Stimulated activated CD4-positive, alpha-beta T cell treated with anti-CD3 and anti-CD28 coated beads, TNF-alpha, amount 100 ng/mL, for 24 hours (primary cell): ENCODE measurements at regions not wholly inside any gene's neighbourhood (a gene's known extent, or its start where the extent isn't known, plus 50 kb on each side); places are given as distances from the start of the nearest gene placed in this dataset.
"Not testable (repeated sequence)": the region's sequence is repeated elsewhere in the genome, so short reads cannot be mapped to it uniquely, and the experiment has no call there.

Source experiments
- DNase-seq, 3 experiments: peaks; one replicate each; pipeline ENCODE4 v3.0.0-alpha.2; 2020; ENCODE audit warnings: low read depth in 3 of 3

DNA sequence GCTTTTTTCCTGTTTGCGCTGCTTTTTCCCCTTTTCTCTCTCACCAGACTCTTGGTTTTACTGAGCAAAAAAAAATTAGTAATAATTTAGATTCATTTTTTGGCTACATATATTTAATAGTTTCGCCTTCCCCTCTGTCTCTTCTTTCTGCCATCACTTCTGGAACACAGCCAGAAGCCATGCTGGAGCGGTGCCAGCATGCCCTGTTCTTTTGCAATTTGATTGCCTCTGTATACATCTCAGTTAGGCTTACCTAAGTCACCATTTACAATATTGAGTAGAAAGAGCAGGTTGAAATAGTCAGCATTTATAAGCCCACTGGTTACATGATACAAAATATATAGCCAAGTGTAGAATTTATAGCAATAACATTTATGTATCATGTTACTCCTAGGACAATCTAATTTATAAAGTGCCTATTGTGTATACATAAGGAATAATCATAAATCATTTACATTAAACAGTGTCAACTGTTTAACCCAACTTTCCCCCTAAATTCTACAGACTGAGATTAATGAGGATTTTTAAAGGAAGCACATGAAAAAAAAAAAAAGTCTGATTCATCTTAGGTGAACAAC, 413.8 kb upstream of the SOX5 start:
- DNase-seq, result no peak

DNA sequence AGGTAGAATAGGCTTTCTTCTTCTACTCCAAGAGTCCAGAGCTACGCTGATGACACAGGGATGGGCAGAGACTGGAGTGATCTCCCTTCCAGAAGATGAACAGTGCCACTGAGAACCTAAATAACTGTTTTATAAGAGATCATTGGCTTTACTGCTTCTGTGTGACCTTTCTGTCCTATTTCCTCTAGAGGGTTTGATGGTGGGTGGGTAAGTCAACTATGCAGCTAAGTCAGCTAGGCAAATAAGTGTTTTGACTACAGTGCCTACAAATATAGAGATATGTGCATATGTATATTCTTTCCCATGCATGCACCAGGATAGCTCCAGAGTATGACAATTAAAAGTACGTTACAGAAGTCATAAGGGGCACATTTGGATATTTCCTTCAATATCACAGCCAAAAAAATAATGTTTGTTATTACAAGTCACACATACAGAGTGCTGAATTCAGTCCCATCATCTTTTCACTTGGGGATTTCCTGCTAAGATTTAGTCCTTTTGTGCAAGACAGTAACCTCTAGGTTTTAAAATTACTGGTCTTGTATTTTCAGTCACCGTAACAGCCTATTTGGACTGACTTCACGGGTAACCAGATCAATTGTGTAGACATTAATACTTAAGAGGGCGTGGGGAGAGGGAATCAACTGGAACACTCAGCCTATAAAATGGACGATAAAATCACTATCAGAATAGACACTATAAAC, 412.6 kb upstream of the SOX5 start:
- DNase-seq, result no peak

DNA sequence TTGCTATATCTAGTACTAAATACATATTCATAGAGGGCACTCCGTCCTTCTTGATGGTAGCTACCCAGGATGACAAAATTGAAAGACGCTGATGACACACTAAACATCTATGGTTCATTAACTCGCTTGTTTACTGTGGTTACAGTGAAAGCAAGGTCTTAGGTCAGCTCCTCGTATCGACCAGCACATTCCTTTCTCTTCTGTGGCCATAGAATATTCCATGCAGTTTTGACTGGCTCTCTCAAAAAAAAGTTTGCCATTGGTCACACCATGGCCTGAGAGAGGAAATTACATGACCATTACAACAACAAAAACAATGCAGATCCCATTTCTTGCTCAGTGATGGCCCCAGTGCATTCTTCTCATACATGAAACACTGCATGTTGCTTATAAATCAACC, 411.4 kb upstream of the SOX5 start:
- DNase-seq, result no peak

DNA sequence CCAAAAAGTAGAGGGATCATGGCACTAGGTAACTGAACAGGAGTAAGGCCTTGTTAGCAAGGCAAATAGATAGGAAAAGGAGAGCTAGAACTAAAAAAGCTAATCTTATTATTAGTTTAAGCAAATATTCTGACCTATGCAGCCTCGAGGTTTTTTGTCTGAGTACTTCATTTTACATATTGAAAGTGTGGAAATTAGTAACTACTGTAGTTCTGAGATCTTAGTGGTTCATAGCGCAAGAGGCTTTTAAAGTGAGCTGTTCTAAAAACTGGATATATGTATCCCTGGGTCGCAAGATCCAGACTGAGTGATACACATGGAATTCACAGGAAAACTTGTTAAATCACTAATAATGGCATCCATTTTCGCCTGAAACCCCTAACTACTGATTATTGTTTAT, 411.0 kb upstream of the SOX5 start:
- no peak for DNase-seq

DNA sequence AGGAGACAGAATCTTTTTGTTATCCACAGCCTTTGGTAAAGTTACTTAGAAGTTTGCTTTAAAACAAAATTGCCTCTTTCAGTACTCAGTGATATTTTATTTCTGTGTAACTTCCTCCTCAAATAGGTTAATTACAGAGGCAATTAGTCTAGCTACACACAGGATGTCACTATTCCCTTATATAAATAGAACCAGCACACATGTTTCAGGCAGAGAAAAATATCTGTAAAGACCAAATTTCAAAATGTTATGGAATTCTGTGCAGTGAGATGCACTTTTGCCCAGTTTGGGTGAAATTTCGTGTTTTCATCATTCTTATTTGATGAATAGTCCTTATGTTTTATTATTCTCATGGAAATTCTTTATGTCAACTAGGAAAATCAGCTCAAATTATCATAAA, 410.6 kb upstream of the SOX5 start:
- DNase-seq, result no peak

DNA sequence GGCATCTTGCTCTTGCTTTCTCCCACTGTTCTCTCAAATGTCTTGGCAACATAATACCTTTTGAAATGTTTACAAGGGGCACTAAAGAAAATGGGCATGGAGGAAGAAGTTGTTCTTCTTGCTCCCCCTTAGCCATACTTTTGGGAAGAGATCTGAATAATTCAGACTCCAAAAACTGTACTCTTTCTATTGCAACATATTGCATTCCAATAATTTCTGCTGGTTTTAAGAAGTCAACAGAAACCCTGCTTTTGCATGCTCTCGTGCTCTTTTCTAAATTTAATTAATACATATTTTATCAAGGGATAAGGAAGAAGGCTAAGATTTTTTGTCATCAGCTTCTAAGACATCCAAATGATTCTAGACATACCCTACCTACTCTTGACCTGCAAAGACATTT, 409.9 kb upstream of the SOX5 start:
- DNase-seq, result no peak

DNA sequence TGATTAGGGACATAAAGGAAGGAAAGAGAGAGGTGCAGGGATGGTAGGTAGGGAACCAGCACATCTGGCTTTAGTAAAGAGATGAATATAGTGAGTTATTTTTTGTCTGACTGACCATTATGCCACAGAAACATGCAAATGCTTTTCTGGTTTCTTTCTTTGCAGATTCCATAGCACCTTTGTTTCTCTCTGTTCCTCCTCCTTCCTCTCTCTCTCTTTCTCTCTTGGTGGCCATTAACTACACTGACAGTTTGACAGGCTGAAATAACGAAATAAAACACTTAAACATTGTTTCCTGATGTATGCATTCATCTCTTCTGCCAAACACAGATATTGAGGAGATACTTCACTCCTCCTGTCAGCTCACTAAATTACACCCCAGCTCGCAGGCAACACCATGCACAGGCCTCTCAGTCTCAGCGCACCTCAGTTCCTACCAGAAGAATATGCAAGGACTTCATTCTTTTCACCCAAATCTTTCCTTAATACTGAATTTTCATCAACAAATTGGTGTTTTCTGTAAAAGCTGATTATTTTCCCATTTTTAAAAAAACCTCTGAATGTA, 406.9 kb upstream of the SOX5 start:
- no peak for DNase-seq

DNA sequence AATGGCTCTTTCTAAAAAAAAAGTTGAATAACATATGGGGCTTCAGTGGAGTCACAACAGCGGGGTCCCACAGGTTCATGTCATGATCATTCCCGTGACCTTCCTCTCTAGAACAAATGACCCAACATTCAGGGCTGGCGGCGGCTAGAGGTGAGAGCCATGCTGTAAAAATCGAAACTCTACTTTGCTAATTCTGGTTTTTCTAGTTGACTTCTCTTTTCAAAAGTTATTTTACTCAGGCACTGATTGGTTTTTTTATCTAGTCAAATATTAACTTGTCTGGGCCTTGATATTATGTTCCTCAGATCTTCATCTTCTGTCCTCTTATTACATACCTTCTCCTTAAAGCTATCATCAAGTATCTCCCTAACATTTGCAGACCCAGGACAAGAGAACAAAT, 402.9 kb upstream of the SOX5 start:
- DNase-seq, result no peak

DNA sequence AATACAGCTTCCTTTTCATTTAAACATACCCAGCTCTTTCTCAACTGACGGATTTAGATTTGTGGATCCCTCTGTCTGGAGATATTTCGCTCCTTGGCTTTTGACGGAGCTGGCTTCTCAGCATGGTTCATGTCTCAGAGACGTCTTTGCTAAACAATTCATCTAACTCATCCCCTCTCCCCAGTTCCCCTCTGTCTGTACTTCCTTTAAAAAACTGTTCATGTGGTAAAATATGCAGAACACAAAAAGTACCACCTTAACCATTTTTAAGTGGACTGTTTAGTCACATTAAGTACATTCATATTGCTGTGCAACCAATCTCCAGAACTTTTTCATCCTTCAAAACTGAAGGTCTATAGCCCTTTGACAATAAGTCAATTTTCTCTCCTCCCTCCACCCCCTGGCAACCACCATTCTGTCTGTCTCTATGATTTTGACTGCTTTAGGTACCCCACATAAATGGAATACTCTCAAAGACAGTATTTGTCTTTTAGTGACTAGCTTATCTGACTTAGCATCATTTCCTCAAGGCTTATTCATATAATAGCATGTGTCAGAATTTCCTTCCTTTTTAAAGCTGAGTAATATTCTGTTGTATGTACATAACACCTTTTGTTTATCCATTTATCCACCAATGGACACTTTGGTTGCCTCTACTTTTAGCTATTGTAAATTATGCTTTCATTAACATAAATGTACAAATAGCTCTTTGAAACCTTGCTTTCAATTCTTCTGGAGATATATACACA, 399.8 kb upstream of the SOX5 start:
- DNase-seq, result no peak

DNA sequence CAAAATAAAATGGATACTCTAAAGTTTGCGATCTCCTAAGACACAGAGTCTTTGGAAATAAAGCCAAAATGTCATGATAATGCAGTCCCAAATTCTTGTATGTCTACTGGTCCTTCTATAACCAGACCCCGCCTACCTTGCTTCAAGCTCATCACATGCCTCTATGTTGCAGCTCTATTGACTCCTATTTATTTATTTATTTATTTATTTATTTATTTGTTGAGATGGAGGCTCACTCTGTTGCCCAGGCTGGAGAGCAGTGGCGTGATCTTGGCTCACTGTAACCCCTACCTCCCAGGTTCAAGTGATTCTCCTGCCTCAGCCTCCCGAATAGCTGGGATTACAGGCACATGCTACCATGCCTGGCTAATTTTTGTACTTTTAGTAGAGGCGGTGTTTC, 398.7 kb upstream of the SOX5 start:
- DNase-seq, result not testable (repeated sequence)

DNA sequence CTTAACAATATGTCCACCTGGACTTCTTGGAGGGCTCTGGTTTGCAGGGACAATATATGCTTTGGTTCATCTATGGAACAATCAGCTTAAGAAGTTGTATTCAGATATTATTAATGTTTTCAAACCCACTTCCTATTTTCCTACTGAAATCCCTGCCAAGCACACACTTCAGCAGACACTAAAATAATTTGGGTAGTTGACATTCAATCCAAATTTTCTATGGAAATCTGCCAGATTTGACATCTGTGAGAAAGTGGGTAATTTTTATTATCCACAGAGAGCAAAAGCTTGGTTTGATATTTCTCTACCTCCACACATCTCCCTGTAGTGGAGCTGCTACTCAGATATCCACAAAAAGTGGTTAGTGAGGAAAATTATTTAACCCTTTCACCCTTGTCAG, 378.8 kb upstream of the SOX5 start:
- DNase-seq, result no peak

DNA sequence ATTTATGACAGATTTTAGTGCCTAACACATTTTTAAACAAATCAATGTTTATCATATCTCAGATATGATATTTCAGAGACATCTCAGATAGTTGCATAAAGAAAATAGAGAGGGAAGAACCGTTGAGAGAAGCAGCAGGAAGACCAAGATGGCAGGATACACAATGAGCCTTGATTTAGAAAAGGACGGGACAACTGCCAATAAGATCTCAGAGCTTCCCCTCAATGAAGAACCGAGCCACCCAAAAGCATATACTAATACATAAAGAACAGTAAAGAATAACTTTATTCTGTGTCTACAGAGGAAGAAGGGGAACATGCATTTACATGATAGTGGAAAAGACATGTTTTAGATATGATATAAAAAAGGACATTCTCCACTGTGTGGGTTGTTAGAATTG, 375.9 kb upstream of the SOX5 start:
- DNase-seq, result no peak

DNA sequence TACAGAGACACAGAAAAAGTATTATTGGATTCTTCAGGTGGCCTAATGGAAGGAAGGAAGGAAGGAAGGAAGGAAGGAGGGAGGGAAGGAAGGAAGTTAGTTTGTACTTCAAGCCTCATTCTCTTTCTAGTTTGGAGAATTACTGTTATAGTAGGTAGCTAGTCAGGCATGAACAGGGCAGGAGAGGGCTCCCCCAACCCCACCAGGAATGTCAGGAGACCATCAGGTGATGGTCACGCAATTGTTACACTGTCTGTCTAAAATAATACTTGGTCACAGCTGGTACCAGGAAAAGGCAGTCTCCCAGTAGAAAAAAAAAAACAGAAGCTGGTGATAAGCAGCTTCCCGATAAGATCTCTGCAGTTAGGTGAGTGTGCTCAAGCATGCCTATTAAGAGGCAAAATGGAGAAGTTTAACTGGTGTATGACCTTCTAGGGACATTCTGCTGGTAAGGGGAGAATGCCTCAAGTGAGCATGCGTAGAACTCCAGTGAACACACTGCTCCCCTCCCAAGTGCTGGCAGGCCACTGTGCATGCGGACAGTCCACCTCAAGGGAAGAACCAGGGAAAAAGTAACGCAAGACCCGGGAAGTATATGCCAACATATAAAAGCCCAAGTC, 358.4 kb upstream of the SOX5 start:
- DNase-seq, result no peak

DNA sequence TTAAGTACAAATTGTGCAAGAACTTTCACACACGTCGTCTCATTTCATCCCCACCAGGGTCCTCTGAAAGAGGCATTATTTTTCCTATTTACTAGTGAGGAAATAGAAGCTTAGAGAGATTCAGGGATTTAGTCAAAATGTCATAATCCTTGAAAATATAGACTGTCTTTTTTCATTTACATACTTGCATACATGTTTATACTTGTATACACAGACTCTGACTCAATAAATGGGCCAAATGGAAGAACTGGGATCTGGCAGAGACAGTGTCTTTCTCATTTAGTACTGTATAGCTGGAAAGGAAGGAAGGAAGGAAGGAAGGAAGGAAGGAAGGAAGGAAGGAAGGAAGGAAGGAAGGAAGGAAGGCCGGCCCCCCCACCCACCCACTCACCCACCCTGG, 357.7 kb upstream of the SOX5 start:
- DNase-seq, result no peak

DNA sequence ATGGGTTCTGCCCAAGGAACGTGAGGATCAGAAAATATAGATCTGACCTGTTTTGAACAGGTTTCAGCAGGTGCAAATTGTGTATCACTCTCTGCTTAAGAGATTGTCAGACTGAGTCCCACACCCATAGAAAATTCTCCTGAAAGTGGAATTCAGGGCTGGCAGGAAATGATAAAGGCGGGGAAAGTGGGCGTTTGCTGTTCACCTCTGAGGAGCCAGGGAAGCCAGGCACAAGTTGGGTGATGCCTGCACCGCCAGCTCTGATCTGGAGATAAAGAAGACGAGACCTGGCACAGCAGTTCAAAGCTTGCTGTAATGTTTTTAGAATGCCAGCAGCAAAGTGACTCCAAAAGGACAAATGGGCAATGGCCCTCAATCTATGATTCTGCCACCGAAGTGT, 356.5 kb upstream of the SOX5 start:
- no peak for DNase-seq

DNA sequence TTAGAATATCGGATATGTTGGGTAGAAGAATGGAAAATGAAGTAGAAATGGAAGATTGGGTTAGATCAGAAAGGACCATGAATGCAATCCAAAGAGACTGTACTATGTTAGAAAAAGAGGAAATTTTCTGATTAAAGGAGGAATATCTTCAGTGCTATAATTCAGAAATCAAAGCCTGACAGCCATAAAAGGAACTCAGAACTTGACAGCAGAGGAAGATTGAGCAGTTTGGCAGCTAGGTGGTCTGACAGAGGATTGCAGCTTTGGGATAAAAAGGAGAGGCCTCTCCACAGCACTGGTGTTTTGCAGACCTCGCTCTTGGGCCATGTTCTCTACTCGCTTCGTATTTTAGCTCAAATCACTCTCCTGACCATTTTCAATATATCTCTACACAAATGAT, 354.8 kb upstream of the SOX5 start:
- no peak for DNase-seq

DNA sequence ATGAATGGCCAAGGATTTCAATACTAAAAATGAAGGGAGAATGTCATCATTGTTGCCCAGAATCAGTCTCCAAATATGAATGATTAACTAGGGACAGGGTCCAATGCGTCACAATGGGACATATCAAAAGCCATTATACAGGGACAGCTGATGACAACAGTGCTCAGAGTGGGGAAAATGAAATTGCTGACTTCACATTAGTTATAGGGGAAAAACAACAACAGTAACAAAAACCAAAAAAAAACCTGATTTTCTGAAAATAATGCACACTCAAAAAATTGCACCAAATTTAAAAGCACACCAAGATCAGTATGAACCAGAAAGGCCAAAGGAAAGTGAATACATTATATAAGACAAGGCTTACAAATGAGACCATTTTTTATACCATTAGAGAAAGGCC, 353.2 kb upstream of the SOX5 start:
- DNase-seq, result no peak

DNA sequence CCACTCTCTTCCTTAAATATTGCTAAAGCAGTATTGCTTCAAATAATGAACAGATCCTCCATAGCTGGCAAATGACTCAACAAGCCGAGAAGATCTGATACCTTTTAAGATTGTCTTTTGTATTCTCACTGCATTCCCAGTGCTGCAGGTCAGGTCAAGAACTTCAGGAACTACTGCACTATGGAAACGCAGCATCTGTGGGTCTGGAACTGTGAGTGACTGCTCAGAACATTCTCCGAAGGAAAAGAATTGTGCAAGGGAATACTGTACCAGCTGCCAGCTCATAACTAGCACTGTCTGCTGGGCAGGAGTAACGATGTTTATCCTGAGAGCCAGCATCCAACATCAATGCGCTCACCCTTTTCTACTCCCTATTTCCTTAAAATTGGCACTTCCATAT, 348.0 kb upstream of the SOX5 start:
- DNase-seq, result no peak

DNA sequence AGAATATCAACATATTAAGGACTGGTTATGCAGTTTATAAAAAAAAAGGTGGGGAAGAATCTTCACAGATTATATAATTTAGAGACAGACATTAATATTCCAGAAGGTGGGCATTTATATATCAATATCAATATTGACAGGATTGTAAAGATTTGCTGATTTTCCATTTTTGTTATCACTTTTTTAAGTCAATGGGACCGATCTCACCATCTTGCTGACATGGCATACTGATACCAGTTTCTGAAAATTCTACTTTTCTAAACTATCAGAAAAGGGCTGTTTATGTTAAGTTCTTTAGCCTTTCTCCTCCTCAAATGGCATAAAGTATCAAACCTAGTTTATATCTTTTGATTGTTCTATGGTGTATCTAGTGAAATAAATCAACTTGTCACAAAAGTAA, 344.1 kb upstream of the SOX5 start:
- no peak for DNase-seq

DNA sequence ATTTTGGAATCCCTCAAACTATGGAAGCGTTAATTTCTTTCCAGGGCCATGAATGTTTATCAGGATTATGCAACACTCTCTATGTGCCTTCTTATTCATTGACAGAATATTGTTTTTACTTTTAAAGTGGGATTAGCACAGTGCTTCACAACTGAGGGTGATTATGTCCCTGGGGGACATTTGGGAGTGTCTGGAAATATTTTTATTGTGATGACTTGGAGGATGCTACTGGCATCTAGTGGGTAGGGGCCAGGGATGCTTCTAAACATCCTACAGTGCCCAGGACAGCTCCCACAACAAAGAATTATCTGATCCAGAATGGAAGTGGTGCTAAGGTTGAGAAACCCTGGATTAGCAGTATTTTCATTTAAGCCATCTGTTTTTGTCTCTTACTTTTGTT, 338.5 kb upstream of the SOX5 start:
- no peak for DNase-seq

DNA sequence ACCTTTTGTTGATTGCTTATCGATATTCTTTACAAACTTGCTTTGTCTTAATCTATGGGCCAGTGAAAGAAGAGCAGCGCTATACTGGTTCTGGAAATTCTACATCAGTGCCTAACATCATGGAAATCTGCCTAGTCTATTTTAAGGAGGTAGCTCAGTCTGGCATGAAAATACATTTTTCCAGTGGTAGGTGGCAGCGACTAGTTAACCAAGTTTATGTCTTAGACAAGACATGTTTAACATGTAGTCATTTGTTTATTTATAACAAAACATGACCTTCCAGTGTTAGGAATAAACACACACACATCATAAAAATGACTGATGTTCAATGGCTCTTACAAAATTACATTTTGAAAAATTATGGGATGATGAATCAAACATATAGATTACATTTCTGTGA, 336.0 kb upstream of the SOX5 start:
- no peak for DNase-seq

DNA sequence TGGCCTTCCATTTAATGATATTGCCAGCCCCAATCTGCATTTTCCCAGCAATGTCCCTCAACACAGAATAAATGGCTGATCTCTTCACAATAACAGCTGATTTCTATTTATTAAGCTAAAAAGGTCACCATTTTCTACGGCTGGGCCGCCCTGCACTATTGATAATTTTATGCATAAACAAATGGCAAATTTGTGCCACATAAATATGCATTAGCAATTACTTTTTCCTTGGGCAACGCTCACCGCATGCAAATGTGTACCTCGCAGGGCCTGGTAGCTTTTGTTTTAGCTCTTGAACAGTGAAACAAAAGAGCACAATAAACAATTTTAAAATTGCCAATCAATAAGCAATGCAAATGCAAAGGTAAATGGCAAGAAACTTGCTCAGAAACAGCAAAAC, 331.9 kb upstream of the SOX5 start:
- no peak for DNase-seq
